ENCODE measurements at regions not wholly inside any gene's neighbourhood (a gene's known extent, or its start where the extent isn't known, plus 50 kb on each side); places are given as distances from the start of the nearest gene placed in this dataset.

DNA sequence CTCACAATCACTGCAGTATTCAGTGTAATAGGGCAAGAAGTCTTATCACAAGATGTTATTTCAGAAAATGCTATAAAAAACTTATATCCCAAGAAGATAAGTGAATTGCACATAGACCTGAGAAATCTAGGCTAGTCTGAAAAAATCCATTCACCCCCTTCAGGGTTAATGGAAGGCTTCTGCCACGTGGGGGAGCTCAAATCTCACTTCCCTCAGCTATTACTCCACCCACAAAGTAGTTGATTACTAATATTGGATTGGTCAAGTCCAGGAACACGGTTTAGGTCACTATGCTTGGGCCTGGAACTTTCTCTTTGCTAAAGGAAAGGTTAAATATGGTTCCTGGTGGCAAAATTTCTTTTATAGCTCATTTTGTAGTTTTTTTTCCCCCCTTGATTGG lies 51.2 kb upstream of the ADAM23 start:
- TF ChIP-seq CREB1 (CRISPR knock-in tag; IDR thresholded peaks at IDR 0.05) (no peak), RORB (CRISPR knock-in tag; IDR thresholded peaks at IDR 0.05) (no peak), ZNF232 (CRISPR knock-in tag; IDR thresholded peaks at IDR 0.05) (no peak), EMX1 (CRISPR knock-in tag; IDR thresholded peaks at IDR 0.05) (no peak), OVOL2 (CRISPR knock-in tag; IDR thresholded peaks at IDR 0.05; ENCODE audit: borderline replicate concordance) (no peak), ZNF423 (CRISPR knock-in tag; IDR thresholded peaks at IDR 0.05) (no peak), NR1H2 (CRISPR knock-in tag; IDR thresholded peaks at IDR 0.05) (no peak)
- TF ChIP-seq, protein P1, sequence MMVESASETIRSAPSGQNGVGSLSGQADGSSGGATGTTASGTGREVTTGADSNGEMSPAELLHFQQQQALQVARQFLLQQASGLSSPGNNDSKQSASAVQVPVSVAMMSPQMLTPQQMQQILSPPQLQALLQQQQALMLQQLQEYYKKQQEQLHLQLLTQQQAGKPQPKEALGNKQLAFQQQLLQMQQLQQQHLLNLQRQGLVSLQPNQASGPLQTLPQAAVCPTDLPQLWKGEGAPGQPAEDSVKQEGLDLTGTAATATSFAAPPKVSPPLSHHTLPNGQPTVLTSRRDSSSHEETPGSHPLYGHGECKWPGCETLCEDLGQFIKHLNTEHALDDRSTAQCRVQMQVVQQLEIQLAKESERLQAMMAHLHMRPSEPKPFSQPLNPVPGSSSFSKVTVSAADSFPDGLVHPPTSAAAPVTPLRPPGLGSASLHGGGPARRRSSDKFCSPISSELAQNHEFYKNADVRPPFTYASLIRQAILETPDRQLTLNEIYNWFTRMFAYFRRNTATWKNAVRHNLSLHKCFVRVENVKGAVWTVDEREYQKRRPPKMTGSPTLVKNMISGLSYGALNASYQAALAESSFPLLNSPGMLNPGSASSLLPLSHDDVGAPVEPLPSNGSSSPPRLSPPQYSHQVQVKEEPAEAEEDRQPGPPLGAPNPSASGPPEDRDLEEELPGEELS (CRISPR knock-in tag; IDR thresholded peaks at IDR 0.05), result no peak
- TF ChIP-seq, protein P2, sequence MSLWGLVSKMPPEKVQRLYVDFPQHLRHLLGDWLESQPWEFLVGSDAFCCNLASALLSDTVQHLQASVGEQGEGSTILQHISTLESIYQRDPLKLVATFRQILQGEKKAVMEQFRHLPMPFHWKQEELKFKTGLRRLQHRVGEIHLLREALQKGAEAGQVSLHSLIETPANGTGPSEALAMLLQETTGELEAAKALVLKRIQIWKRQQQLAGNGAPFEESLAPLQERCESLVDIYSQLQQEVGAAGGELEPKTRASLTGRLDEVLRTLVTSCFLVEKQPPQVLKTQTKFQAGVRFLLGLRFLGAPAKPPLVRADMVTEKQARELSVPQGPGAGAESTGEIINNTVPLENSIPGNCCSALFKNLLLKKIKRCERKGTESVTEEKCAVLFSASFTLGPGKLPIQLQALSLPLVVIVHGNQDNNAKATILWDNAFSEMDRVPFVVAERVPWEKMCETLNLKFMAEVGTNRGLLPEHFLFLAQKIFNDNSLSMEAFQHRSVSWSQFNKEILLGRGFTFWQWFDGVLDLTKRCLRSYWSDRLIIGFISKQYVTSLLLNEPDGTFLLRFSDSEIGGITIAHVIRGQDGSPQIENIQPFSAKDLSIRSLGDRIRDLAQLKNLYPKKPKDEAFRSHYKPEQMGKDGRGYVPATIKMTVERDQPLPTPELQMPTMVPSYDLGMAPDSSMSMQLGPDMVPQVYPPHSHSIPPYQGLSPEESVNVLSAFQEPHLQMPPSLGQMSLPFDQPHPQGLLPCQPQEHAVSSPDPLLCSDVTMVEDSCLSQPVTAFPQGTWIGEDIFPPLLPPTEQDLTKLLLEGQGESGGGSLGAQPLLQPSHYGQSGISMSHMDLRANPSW (CRISPR knock-in tag; conservative IDR thresholded peaks at IDR 0.05; ENCODE audit: low read depth), result no peak
- TF ChIP-seq, protein P3, sequence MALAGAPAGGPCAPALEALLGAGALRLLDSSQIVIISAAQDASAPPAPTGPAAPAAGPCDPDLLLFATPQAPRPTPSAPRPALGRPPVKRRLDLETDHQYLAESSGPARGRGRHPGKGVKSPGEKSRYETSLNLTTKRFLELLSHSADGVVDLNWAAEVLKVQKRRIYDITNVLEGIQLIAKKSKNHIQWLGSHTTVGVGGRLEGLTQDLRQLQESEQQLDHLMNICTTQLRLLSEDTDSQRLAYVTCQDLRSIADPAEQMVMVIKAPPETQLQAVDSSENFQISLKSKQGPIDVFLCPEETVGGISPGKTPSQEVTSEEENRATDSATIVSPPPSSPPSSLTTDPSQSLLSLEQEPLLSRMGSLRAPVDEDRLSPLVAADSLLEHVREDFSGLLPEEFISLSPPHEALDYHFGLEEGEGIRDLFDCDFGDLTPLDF (CRISPR knock-in tag; IDR thresholded peaks at IDR 0.05), result no peak
- TF ChIP-seq, protein P4, sequence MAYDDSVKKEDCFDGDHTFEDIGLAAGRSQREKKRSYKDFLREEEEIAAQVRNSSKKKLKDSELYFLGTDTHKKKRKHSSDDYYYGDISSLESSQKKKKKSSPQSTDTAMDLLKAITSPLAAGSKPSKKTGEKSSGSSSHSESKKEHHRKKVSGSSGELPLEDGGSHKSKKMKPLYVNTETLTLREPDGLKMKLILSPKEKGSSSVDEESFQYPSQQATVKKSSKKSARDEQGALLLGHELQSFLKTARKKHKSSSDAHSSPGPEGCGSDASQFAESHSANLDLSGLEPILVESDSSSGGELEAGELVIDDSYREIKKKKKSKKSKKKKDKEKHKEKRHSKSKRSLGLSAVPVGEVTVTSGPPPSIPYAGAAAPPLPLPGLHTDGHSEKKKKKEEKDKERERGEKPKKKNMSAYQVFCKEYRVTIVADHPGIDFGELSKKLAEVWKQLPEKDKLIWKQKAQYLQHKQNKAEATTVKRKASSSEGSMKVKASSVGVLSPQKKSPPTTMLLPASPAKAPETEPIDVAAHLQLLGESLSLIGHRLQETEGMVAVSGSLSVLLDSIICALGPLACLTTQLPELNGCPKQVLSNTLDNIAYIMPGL (CRISPR knock-in tag; IDR thresholded peaks at IDR 0.05), result no peak
- TF ChIP-seq, protein P5, sequence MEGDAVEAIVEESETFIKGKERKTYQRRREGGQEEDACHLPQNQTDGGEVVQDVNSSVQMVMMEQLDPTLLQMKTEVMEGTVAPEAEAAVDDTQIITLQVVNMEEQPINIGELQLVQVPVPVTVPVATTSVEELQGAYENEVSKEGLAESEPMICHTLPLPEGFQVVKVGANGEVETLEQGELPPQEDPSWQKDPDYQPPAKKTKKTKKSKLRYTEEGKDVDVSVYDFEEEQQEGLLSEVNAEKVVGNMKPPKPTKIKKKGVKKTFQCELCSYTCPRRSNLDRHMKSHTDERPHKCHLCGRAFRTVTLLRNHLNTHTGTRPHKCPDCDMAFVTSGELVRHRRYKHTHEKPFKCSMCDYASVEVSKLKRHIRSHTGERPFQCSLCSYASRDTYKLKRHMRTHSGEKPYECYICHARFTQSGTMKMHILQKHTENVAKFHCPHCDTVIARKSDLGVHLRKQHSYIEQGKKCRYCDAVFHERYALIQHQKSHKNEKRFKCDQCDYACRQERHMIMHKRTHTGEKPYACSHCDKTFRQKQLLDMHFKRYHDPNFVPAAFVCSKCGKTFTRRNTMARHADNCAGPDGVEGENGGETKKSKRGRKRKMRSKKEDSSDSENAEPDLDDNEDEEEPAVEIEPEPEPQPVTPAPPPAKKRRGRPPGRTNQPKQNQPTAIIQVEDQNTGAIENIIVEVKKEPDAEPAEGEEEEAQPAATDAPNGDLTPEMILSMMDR (IDR thresholded peaks at IDR 0.05), result peak; percentile 52
